ENCODE measurements at regions not wholly inside any gene's neighbourhood (a gene's known extent, or its start where the extent isn't known, plus 50 kb on each side); places are given as distances from the start of the nearest gene placed in this dataset.
"Not testable (repeated sequence)": the region's sequence is repeated elsewhere in the genome, so short reads cannot be mapped to it uniquely, and the experiment has no call there.

GRCh38 chr4:20122198-20122988 lies 129.3 kb upstream of the SLIT2 start:
- DNase-seq, result no peak

GRCh38 chr4:20119141-20119540 lies 132.6 kb upstream of the SLIT2 start:
- DNase-seq, result no peak

GRCh38 chr4:20109391-20109790 lies 142.3 kb upstream of the SLIT2 start:
- no peak for DNase-seq

GRCh38 chr4:20106921-20107320 lies 144.8 kb upstream of the SLIT2 start:
- no peak for DNase-seq

- DNase-seq, result no peak
Measured at GRCh38 chr4:20101831-20102230, 149.9 kb upstream of the SLIT2 start.

- no peak for DNase-seq
Measured at GRCh38 chr4:20096911-20097310, 154.8 kb upstream of the SLIT2 start.

- no peak for DNase-seq
Measured at GRCh38 chr4:20095805-20096541, 155.7 kb upstream of the SLIT2 start.

GRCh38 chr4:20091781-20092180 lies 159.9 kb upstream of the SLIT2 start:
- DNase-seq, result no peak

- DNase-seq, result no peak
Measured at GRCh38 chr4:20087522-20087911, 164.2 kb upstream of the SLIT2 start.

GRCh38 chr4:20086799-20087521 lies 164.7 kb upstream of the SLIT2 start:
- no peak for DNase-seq

GRCh38 chr4:20086067-20086798 lies 165.5 kb upstream of the SLIT2 start:
- DNase-seq, result no peak

GRCh38 chr4:20085653-20086052 lies 166.1 kb upstream of the SLIT2 start:
- DNase-seq, result no peak

- no peak for DNase-seq
Measured at GRCh38 chr4:20085156-20085555, 166.5 kb upstream of the SLIT2 start.

- DNase-seq, result no peak
Measured at GRCh38 chr4:20084488-20084887, 167.2 kb upstream of the SLIT2 start.

- DNase-seq, result no peak
Measured at GRCh38 chr4:20078644-20079043, 173.1 kb upstream of the SLIT2 start.

- DNase-seq, result no peak
Measured at GRCh38 chr4:20075248-20075871, 176.3 kb upstream of the SLIT2 start.

- DNase-seq, result no peak
Measured at GRCh38 chr4:20074450-20074849, 177.3 kb upstream of the SLIT2 start.

GRCh38 chr4:20065952-20066351 lies 185.8 kb upstream of the SLIT2 start:
- no peak for DNase-seq

GRCh38 chr4:20062857-20063256 lies 188.8 kb upstream of the SLIT2 start:
- DNase-seq, result not testable (repeated sequence)

GRCh38 chr4:20062054-20062453 lies 189.7 kb upstream of the SLIT2 start:
- no peak for DNase-seq

GRCh38 chr4:20050768-20051167 lies 200.9 kb upstream of the SLIT2 start:
- no peak for DNase-seq

GRCh38 chr4:20049889-20050288 lies 201.8 kb upstream of the SLIT2 start:
- DNase-seq, result no peak

All from activated gamma-delta T cell (primary cell).